Neural progenitor cell (in vitro differentiated cells): ENCODE measurements at regions not wholly inside any gene's neighbourhood (a gene's known extent, or its start where the extent isn't known, plus 50 kb on each side); places are given as distances from the start of the nearest gene placed in this dataset.

Experiments
- EZH2 ChIP-seq: fragments of 200-600 bp; sonication (generic); IDR thresholded peaks from 2 replicates; pipeline ENCODE4 v1.6.1; 2017; ENCODE audit warnings: antibody characterized with exemption, mild to moderate bottlenecking, moderate library complexity
- TF ChIP-seq, protein P1 (sequence below): fragments of 200-600 bp; sonication (generic); IDR thresholded peaks from 2 replicates; pipeline ENCODE4 v1.5.1; 2017; ENCODE audit warnings: antibody characterized with exemption, mild to moderate bottlenecking

DNA sequence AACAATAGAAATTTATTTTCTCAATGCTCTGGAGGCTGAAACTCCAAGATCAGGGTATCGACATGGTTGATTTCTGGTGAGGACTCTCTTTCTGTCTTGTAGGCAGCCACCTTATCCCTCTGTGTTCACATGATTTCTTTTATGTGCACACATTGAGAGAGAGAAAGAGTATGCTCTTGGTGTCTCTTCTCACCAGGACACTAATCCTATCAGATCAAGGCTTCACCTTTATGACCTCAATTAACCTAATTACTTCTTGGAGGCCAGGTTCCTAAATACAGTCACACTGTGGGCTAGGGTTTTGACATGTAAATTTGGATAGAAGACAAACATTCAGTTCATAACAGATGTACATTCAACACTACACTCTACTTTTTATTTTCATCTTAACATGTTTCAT is 1094.2 kb upstream of the ADGRL2 start:
- TF ChIP-seq, protein P1, sequence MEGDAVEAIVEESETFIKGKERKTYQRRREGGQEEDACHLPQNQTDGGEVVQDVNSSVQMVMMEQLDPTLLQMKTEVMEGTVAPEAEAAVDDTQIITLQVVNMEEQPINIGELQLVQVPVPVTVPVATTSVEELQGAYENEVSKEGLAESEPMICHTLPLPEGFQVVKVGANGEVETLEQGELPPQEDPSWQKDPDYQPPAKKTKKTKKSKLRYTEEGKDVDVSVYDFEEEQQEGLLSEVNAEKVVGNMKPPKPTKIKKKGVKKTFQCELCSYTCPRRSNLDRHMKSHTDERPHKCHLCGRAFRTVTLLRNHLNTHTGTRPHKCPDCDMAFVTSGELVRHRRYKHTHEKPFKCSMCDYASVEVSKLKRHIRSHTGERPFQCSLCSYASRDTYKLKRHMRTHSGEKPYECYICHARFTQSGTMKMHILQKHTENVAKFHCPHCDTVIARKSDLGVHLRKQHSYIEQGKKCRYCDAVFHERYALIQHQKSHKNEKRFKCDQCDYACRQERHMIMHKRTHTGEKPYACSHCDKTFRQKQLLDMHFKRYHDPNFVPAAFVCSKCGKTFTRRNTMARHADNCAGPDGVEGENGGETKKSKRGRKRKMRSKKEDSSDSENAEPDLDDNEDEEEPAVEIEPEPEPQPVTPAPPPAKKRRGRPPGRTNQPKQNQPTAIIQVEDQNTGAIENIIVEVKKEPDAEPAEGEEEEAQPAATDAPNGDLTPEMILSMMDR: no peak
- TF ChIP-seq EZH2: no peak
